ENCODE measurements at regions not wholly inside any gene's neighbourhood (a gene's known extent, or its start where the extent isn't known, plus 50 kb on each side); places are given as distances from the start of the nearest gene placed in this dataset.

DNA sequence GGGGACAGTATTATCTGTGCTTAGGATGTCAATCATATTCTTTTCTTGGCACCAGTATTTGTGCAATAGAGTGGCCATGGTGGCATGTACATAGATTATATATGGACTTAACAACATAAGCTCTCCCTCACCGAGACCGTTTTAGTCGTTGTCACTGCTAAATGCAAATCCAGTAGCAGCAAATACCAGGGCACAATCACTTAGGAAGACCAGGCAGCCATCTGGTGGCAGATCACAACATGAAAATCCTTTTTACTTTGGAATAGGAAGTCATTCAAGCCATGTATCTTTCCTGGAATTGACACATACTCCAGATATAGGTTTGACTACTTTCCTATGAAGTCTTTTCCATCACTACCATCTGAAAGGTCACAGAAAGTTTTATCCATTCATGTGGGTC, 53.2 kb upstream of the C1orf87 start:
- no peak for DNase-seq (ENCODE audit: low spot score)

Data from AG08396 (cell line).